Upper lobe of left lung (tissue), 6 donors: ENCODE measurements at regions not wholly inside any gene's neighbourhood (a gene's known extent, or its start where the extent isn't known, plus 50 kb on each side); places are given as distances from the start of the nearest gene placed in this dataset.

ENCODE experiments used
- ATAC-seq, 2 donors: fragments of 200-7000 bp; cut with Tn5 transposase; one replicate each; pipeline ENCODE4 v1.9.1; 2022; ENCODE audit warnings: mild to moderate bottlenecking in 2 of 2, moderate library complexity in 2 of 2; ENCODE audit not compliant: low FRiP score in 2 of 2
- DNase-seq, 2 donors: peaks; one replicate each; pipeline ENCODE4 v3.0.0-alpha.2; 2019 to 2020
- H3K27ac ChIP-seq, 4 donors: fragments of 200-600 bp; sonication (generic); one replicate each; pipeline ENCODE4 v1.5.1; 2016 to 2019
- H3K27me3 ChIP-seq, 4 donors: fragments of 200-600 bp; sonication (generic); one replicate each; pipeline ENCODE4 v1.5.1; 2017 to 2019
- H3K36me3 ChIP-seq, 4 donors: fragments of 200-600 bp; sonication (generic); one replicate each; pipeline ENCODE4 v1.5.1; 2016 to 2019
- H3K4me1 ChIP-seq, 4 donors: fragments of 200-600 bp; sonication (generic); one replicate each; pipeline ENCODE4 v1.5.1; 2018 to 2019
- H3K4me3 ChIP-seq, 4 donors: fragments of 200-600 bp; sonication (generic); one replicate each; pipeline ENCODE4 v1.5.1; 2017 to 2019; ENCODE audit warnings: mild to moderate bottlenecking in 2 of 4, moderate library complexity in 1 of 4
- H3K9me3 ChIP-seq, 4 donors: fragments of 200-600 bp; sonication (generic); one replicate each; pipeline ENCODE4 v1.5.1; 2018 to 2019
- CTCF ChIP-seq, 6 experiments: fragments of 450-650 bp in 4 of 6; fragments of 200-600 bp in 2 of 6; sonication (generic) in 2 of 6; IDR thresholded peaks; one replicate each; pipeline ENCODE4 v1.5.1; 2016 to 2019; ENCODE audit warnings: antibody characterized with exemption in 6 of 6
- EP300 ChIP-seq, 4 donors: sonication (generic); formaldehyde crosslinking; IDR thresholded peaks; one replicate each; pipeline ENCODE4 v1.5.1; 2017; ENCODE audit warnings: antibody characterized with exemption in 4 of 4, control low read depth in 2 of 4
- POLR2A ChIP-seq, 4 donors: fragments of 450-650 bp; IDR thresholded peaks; one replicate each; pipeline ENCODE4 v1.5.1; 2016 to 2017; ENCODE audit warnings: antibody characterized with exemption in 4 of 4, mild to moderate bottlenecking in 2 of 4
- POLR2AphosphoS5 ChIP-seq, 2 donors: sonication (generic); formaldehyde crosslinking; IDR thresholded peaks; one replicate each; pipeline ENCODE4 v1.5.1; 2017; ENCODE audit warnings: antibody characterized with exemption in 2 of 2
- WGBS, 2 donors: methylation state at CpG; one replicate each; pipeline ENCODE4 v1.1.5; 2017 to 2018; 5-methylcytosine and 5-hydroxymethylcytosine counted together
- donor health status: DM: no; HTN: no; CAD: no; lungs with moderate emphysema.
- donor health status: DM: no; HTN: yes; CAD: no; lungs with severe emphysema.

GRCh38 chr3:104642827-104643226 lies 723.9 kb upstream of the ALCAM start:
- Histone ChIP-seq H3K4me1 (no peaks in the 10 kb centered on the region), H3K36me3 (no peaks in the 10 kb centered on the region), H3K27me3 (no peaks in the 10 kb centered on the region), H3K9me3 (peaks cover 0 to 8% (median 2%) of the 10 kb centered on the region in 4 donors), H3K4me3 (no peak overlapping the region), H3K27ac (no peak overlapping the region)
- TF ChIP-seq EP300 (IDR thresholded peaks at IDR 0.05): no peak
- no peak for TF ChIP-seq POLR2AphosphoS5 (IDR thresholded peaks at IDR 0.05)
- TF ChIP-seq CTCF (IDR thresholded peaks at IDR 0.05): no peak
- no peak for TF ChIP-seq POLR2A (IDR thresholded peaks at IDR 0.05)
- ATAC-seq (no peak), DNase-seq (no peak)

- H3K9me3 ChIP-seq: no peaks in the 10 kb centered on the region
- no peak for DNase-seq
- H3K36me3 ChIP-seq: no peaks in the 10 kb centered on the region
- H3K4me1 ChIP-seq: no peaks in the 10 kb centered on the region
- H3K27me3 ChIP-seq: no peaks in the 10 kb centered on the region
- H3K27ac ChIP-seq: no peak overlapping the region
- no peak overlapping the region for H3K4me3 ChIP-seq
- TF ChIP-seq EP300 (IDR thresholded peaks at IDR 0.05) (no peak), CTCF (IDR thresholded peaks at IDR 0.05) (no peak)
- no peak for ATAC-seq
Observed at GRCh38 chr3:104646196-104646595, 720.5 kb upstream of the ALCAM start.

- H3K9me3 ChIP-seq: peaks cover 0 to 3% (median 1%) of the 10 kb centered on the region in 4 donors
- TF ChIP-seq CTCF (IDR thresholded peaks at IDR 0.05) (no peak), POLR2A (IDR thresholded peaks at IDR 0.05) (no peak), POLR2AphosphoS5 (IDR thresholded peaks at IDR 0.05) (no peak), EP300 (IDR thresholded peaks at IDR 0.05) (no peak)
- no peak overlapping the region for H3K27ac ChIP-seq
- H3K4me1 ChIP-seq: no peaks in the 10 kb centered on the region
- 44 to 63% methylated on average over 1 of the region's 1 CpG for WGBS, 2 donors
- H3K27me3 ChIP-seq: no peaks in the 10 kb centered on the region
- ATAC-seq (no peak), DNase-seq (no peak)
- no peaks in the 10 kb centered on the region for H3K36me3 ChIP-seq
- H3K4me3 ChIP-seq: no peak overlapping the region
Observed at GRCh38 chr3:104648823-104649222, 717.9 kb upstream of the ALCAM start.

GRCh38 chr3:104669083-104669482 lies 697.6 kb upstream of the ALCAM start:
- Histone ChIP-seq H3K27ac (no peak overlapping the region), H3K9me3 (no peaks in the 10 kb centered on the region), H3K4me3 (no peak overlapping the region), H3K27me3 (no peaks in the 10 kb centered on the region), H3K4me1 (no peaks in the 10 kb centered on the region), H3K36me3 (no peaks in the 10 kb centered on the region)
- TF ChIP-seq CTCF (IDR thresholded peaks at IDR 0.05) (no peak), EP300 (IDR thresholded peaks at IDR 0.05) (no peak), POLR2A (IDR thresholded peaks at IDR 0.05) (no peak), POLR2AphosphoS5 (IDR thresholded peaks at IDR 0.05) (no peak)
- ATAC-seq (no peak), DNase-seq (no peak)
- WGBS, 2 donors: 83 to 88% methylated on average over 5 of the region's 5 CpGs

GRCh38 chr3:104672331-104672730 lies 694.4 kb upstream of the ALCAM start:
- no peak overlapping the region for H3K4me3 ChIP-seq
- H3K27me3 ChIP-seq: no peaks in the 10 kb centered on the region
- H3K27ac ChIP-seq: no peak overlapping the region
- DNase-seq (no peak), ATAC-seq (no peak)
- 74 to 79% methylated on average over 5 of the region's 5 CpGs for WGBS, 2 donors
- TF ChIP-seq POLR2AphosphoS5 (IDR thresholded peaks at IDR 0.05) (no peak), POLR2A (IDR thresholded peaks at IDR 0.05) (no peak), EP300 (IDR thresholded peaks at IDR 0.05) (no peak), CTCF (IDR thresholded peaks at IDR 0.05) (no peak)
- peaks cover 0 to 5% (median 2%) of the 10 kb centered on the region in 4 donors for H3K9me3 ChIP-seq
- H3K4me1 ChIP-seq: no peaks in the 10 kb centered on the region
- H3K36me3 ChIP-seq: no peaks in the 10 kb centered on the region
